ENCODE measurements at regions not wholly inside any gene's neighbourhood (a gene's known extent, or its start where the extent isn't known, plus 50 kb on each side); places are given as distances from the start of the nearest gene placed in this dataset.
"Not testable (repeated sequence)": the region's sequence is repeated elsewhere in the genome, so short reads cannot be mapped to it uniquely, and the experiment has no call there.

DNA sequence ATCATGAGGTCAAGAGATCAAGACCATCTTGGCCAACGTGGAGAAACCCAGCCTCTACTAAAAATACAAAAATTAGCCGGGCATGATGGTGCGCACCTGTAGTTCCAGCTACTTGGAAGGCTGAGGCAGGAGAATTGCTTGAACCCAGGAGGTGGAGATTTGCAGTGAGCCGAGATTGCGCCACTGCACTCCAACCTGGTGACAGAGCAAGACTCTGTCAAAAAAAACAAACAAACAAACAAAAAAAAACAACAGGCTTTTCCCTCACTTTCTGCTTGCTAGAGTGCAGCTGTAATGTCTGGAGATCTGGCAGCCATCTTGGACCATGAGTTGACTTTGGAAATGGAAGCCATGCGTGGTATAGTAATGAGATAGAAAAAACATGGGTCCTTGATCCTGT lies 101.1 kb upstream of the SHB start:
- not testable (repeated sequence) for TF ChIP-seq POLR2AphosphoS5, POLR2A, SPI1, POU2F2 (IDR thresholded peaks at IDR 0.05; ENCODE audit: low read depth, low read length)
